ENCODE measurements at regions not wholly inside any gene's neighbourhood (a gene's known extent, or its start where the extent isn't known, plus 50 kb on each side); places are given as distances from the start of the nearest gene placed in this dataset.

- Histone ChIP-seq H2AFZ (ENCODE audit: low read depth, low read length) (no peak overlapping the region), H3K4me1 (ENCODE audit: low read length) (no peaks in the 10 kb centered on the region), H3K36me3 (replicated peaks; ENCODE audit: low read depth, low read length) (no peaks in the 10 kb centered on the region), H3K9ac (ENCODE audit: low read length) (no peak overlapping the region), H3K79me2 (ENCODE audit: low read length) (no peaks in the 10 kb centered on the region), H3K27ac (ENCODE audit: low read length) (no peak overlapping the region), H3K4me2 (ENCODE audit: low read length) (no peak overlapping the region), H3K27me3 (ENCODE audit: low read depth, low read length) (no peaks in the 10 kb centered on the region), H3K9me3 (ENCODE audit: insufficient read depth, low read length) (no peaks in the 10 kb centered on the region), H4K20me1 (ENCODE audit: insufficient read depth, low read length) (no peaks in the 10 kb centered on the region), H3K4me3 (ENCODE audit: low read length) (no peak overlapping the region)
- TF ChIP-seq, protein P1, sequence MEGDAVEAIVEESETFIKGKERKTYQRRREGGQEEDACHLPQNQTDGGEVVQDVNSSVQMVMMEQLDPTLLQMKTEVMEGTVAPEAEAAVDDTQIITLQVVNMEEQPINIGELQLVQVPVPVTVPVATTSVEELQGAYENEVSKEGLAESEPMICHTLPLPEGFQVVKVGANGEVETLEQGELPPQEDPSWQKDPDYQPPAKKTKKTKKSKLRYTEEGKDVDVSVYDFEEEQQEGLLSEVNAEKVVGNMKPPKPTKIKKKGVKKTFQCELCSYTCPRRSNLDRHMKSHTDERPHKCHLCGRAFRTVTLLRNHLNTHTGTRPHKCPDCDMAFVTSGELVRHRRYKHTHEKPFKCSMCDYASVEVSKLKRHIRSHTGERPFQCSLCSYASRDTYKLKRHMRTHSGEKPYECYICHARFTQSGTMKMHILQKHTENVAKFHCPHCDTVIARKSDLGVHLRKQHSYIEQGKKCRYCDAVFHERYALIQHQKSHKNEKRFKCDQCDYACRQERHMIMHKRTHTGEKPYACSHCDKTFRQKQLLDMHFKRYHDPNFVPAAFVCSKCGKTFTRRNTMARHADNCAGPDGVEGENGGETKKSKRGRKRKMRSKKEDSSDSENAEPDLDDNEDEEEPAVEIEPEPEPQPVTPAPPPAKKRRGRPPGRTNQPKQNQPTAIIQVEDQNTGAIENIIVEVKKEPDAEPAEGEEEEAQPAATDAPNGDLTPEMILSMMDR (IDR thresholded peaks at IDR 0.05; ENCODE audit: low read depth, low read length), result no peak
- TF ChIP-seq EZH2phosphoT487 (IDR thresholded peaks at IDR 0.05; ENCODE audit: low read depth), result no peak
Observed at GRCh38 chr2:5077479-5078089, 614.6 kb upstream of the SOX11 start.

DNA sequence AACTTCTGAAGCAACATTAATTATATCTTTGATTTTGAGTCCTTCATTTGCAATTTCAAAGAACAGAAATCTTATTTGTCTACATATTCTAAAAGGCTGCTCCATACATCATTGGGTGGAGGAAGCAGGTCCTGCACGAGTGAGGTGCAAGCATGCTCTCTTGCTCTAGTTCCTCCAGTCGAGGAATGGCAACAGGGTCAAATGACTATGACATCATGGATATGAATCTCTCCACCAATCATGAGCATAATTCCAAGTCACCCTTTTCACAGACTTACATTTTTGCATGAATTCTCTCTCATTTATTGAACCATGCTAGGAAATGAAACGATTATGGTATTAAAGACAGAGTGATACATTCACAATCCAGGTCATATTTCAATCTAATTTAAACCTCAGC is 608.8 kb upstream of the SOX11 start:
- H3K4me2 ChIP-seq (ENCODE audit: low read length), result no peak overlapping the region
- H4K20me1 ChIP-seq (ENCODE audit: insufficient read depth, low read length), result no peaks in the 10 kb centered on the region
- no peaks in the 10 kb centered on the region for H3K79me2 ChIP-seq (ENCODE audit: low read length)
- no peak overlapping the region for H2AFZ ChIP-seq (ENCODE audit: low read depth, low read length)
- no peaks in the 10 kb centered on the region for H3K27me3 ChIP-seq (ENCODE audit: low read depth, low read length)
- no peak overlapping the region for H3K9ac ChIP-seq (ENCODE audit: low read length)
- no peak overlapping the region for H3K27ac ChIP-seq (ENCODE audit: low read length)
- TF ChIP-seq, protein P1 (IDR thresholded peaks at IDR 0.05; ENCODE audit: low read depth, low read length), result no peak
- TF ChIP-seq EZH2phosphoT487 (IDR thresholded peaks at IDR 0.05; ENCODE audit: low read depth), result no peak
- H3K9me3 ChIP-seq (ENCODE audit: insufficient read depth, low read length), result no peaks in the 10 kb centered on the region
- H3K4me3 ChIP-seq (ENCODE audit: low read length), result no peak overlapping the region
- H3K36me3 ChIP-seq (replicated peaks; ENCODE audit: low read depth, low read length), result no peaks in the 10 kb centered on the region
- no peaks in the 10 kb centered on the region for H3K4me1 ChIP-seq (ENCODE audit: low read length)

- Histone ChIP-seq H3K79me2 (ENCODE audit: low read length) (no peaks in the 10 kb centered on the region), H4K20me1 (ENCODE audit: insufficient read depth, low read length) (no peaks in the 10 kb centered on the region), H3K9me3 (ENCODE audit: insufficient read depth, low read length) (no peaks in the 10 kb centered on the region), H2AFZ (ENCODE audit: low read depth, low read length) (no peak overlapping the region), H3K27me3 (ENCODE audit: low read depth, low read length) (no peaks in the 10 kb centered on the region), H3K9ac (ENCODE audit: low read length) (no peak overlapping the region), H3K4me2 (ENCODE audit: low read length) (no peak overlapping the region), H3K27ac (ENCODE audit: low read length) (no peak overlapping the region), H3K4me1 (ENCODE audit: low read length) (no peaks in the 10 kb centered on the region), H3K36me3 (replicated peaks; ENCODE audit: low read depth, low read length) (no peaks in the 10 kb centered on the region), H3K4me3 (ENCODE audit: low read length) (no peak overlapping the region)
- TF ChIP-seq, protein P1 (IDR thresholded peaks at IDR 0.05; ENCODE audit: low read depth, low read length), result no peak
- no peak for TF ChIP-seq EZH2phosphoT487 (IDR thresholded peaks at IDR 0.05; ENCODE audit: low read depth)
Observed at GRCh38 chr2:5089409-5089808, 602.8 kb upstream of the SOX11 start.

DNA sequence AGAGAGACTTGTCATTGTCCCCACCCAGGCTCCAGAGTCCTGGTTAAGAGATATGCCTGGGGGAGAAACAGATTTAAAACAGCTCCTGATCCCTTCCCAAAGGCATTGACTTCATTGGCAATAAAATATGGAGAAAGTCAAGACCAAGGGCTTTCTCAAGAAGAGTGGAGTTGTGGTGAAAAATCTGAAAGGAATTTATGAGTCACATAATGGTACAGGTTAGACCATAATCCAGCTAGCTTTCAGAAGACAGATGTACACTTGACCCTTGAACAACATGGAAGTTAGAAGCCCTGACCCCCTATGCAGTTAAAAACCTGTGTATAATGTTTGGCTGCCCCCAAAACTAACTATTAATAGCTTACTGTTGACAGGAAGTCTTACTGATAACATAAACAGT is 599.1 kb upstream of the SOX11 start:
- Histone ChIP-seq H3K27ac (ENCODE audit: low read length) (no peak overlapping the region), H3K4me3 (ENCODE audit: low read length) (no peak overlapping the region), H3K79me2 (ENCODE audit: low read length) (no peaks in the 10 kb centered on the region), H3K4me1 (ENCODE audit: low read length) (no peaks in the 10 kb centered on the region), H3K9ac (ENCODE audit: low read length) (no peak overlapping the region), H3K9me3 (ENCODE audit: insufficient read depth, low read length) (no peaks in the 10 kb centered on the region), H3K27me3 (ENCODE audit: low read depth, low read length) (no peaks in the 10 kb centered on the region), H3K4me2 (ENCODE audit: low read length) (no peak overlapping the region), H3K36me3 (replicated peaks; ENCODE audit: low read depth, low read length) (no peaks in the 10 kb centered on the region), H4K20me1 (ENCODE audit: insufficient read depth, low read length) (no peaks in the 10 kb centered on the region), H2AFZ (ENCODE audit: low read depth, low read length) (no peak overlapping the region)
- TF ChIP-seq, protein P1 (IDR thresholded peaks at IDR 0.05; ENCODE audit: low read depth, low read length), result no peak
- no peak for TF ChIP-seq EZH2phosphoT487 (IDR thresholded peaks at IDR 0.05; ENCODE audit: low read depth)

Measured in OCI-LY3 (cell line).